ENCODE measurements at regions not wholly inside any gene's neighbourhood (a gene's known extent, or its start where the extent isn't known, plus 50 kb on each side); places are given as distances from the start of the nearest gene placed in this dataset.

DNA sequence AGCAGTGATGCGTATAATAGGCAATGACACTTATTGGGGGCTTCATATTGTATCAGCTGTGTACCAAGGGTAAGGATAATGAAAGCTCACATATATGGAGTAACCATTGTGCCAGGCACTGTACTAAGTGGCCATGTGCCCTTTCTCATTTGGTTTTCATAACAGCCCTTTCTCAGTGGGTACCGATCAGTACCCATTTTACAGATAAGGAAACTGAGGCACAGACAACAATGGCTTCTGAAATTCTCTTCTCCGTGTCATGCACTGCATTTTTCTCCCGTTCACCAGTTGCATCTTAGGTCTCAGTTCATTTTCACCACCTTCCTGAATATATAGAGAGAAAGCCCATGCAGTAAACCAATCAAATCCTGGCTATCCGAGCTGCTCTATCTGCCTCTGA is 216.7 kb upstream of the RBFOX1 start:
- TF ChIP-seq CTCF (IDR thresholded peaks at IDR 0.05), result no peak
- no peak for TF ChIP-seq POLR2A (IDR thresholded peaks at IDR 0.05)

Data from uterus (tissue), 2 donors.